Fibroblast of lung (primary cell): ENCODE measurements at regions not wholly inside any gene's neighbourhood (a gene's known extent, or its start where the extent isn't known, plus 50 kb on each side); places are given as distances from the start of the nearest gene placed in this dataset.

Experiments
- CTCF ChIP-seq, 2 donors: IDR thresholded peaks in 1 of 2; conservative IDR thresholded peaks in 1 of 2; 1 replicate in 1 of 2; 2 replicates in 1 of 2; pipeline ENCODE4 v1.5.1; 2011 to 2012; ENCODE audit warnings: low read length in 2 of 2, control low read depth in 1 of 2, inconsistent platforms in 1 of 2, low read depth in 1 of 2, mild to moderate bottlenecking in 1 of 2
- EZH2 ChIP-seq: IDR thresholded peaks from 2 replicates; pipeline ENCODE4 v1.5.1; 2012; ENCODE audit warnings: low read length, control low read depth, mild to moderate bottlenecking; ENCODE audit errors: missing control alignments

- TF ChIP-seq EZH2 (no peak), CTCF (conservative IDR thresholded peaks at IDR 0.05 in 1 of 2, IDR thresholded peaks at IDR 0.05 in 1 of 2; ENCODE audit: low read depth in 1 of 2, low read length in 2 of 2) (no peak)
Observed at GRCh38 chr12:88255847-88256246, 113.7 kb downstream of the TMTC3 start.
